Keratinocyte (primary cell): ENCODE measurements at regions not wholly inside any gene's neighbourhood (a gene's known extent, or its start where the extent isn't known, plus 50 kb on each side); places are given as distances from the start of the nearest gene placed in this dataset.

ENCODE experiments used
- CTCF ChIP-seq, 3 experiments: IDR thresholded peaks in 1 of 3; conservative IDR thresholded peaks in 1 of 3; optimal IDR thresholded peaks in 1 of 3; 2 replicates in 2 of 3; 3 replicates in 1 of 3; pipeline versions ENCODE3 to v1.5.1; 2011; ENCODE audit warnings: low read length in 3 of 3, mild to moderate bottlenecking in 3 of 3, moderate library complexity in 2 of 3, control low read depth in 1 of 3, inconsistent platforms in 1 of 3; ENCODE audit not compliant: insufficient read depth in 2 of 3; ENCODE audit errors: extremely low read depth in 1 of 3
- EZH2 ChIP-seq: IDR thresholded peaks from one replicate; pipeline ENCODE4 v1.6.1; 2012; ENCODE audit warnings: inconsistent platforms, mild to moderate bottlenecking, low read length, moderate library complexity

GRCh38 chr12:75970310-75970709 lies 61.3 kb downstream of the PHLDA1 start:
- TF ChIP-seq CTCF (optimal IDR thresholded peaks at IDR 0.05 in 1 of 3, IDR thresholded peaks at IDR 0.05 in 1 of 3, conservative IDR thresholded peaks at IDR 0.05 in 1 of 3; ENCODE audit: extremely low read depth in 1 of 3, insufficient read depth in 2 of 3, low read length in 3 of 3) (no peak), EZH2 (no peak)
